Common myeloid progenitor, CD34-positive (primary cell): ENCODE measurements at regions not wholly inside any gene's neighbourhood (a gene's known extent, or its start where the extent isn't known, plus 50 kb on each side); places are given as distances from the start of the nearest gene placed in this dataset.

ENCODE experiments used
- CTCF ChIA-PET: fragments of 350-600 bp; sonication (Branson Sonifier 250); formaldehyde crosslinking; loops from one replicate; lab custom pipeline; 2021; ENCODE audit warnings: antibody characterized with exemption; lab: Charles Lee
- POLR2A ChIA-PET: fragments of 350-600 bp; sonication (Branson Sonifier 250); formaldehyde crosslinking; loops from one replicate; lab custom pipeline; 2021; ENCODE audit warnings: antibody characterized with exemption; lab: Charles Lee
- DNase-seq, 3 donors: peaks; one replicate each; pipeline versions ENCODE4 v3.0.0 to v3.0.0-alpha.2; 2013
- H3K27ac ChIP-seq, 2 experiments: 1 replicate in 1 of 2; 2 replicates in 1 of 2; pipeline ENCODE4 v1.7.0; 2013; ENCODE audit warnings: inconsistent platforms in 2 of 2, low read length in 2 of 2, mild to moderate bottlenecking in 2 of 2, low read depth in 1 of 2, moderate library complexity in 1 of 2; ENCODE audit not compliant: severe bottlenecking in 2 of 2, insufficient read depth in 1 of 2, poor library complexity in 1 of 2
- H3K27me3 ChIP-seq, 5 experiments: replicated peaks in 2 of 5; 1 replicate in 3 of 5; 2 replicates in 2 of 5; pipeline versions ENCODE4 v1.6.1 to v1.7.0; 2013; ENCODE audit warnings: low read length in 4 of 5, mild to moderate bottlenecking in 2 of 5, moderate library complexity in 2 of 5, inconsistent platforms in 1 of 5; ENCODE audit not compliant: insufficient read depth in 5 of 5, control insufficient read depth in 4 of 5
- H3K36me3 ChIP-seq, 4 experiments: 1 replicate in 2 of 4; 2 replicates in 2 of 4; pipeline versions ENCODE4 v1.6.1 to v1.7.0; 2013; ENCODE audit warnings: low read length in 3 of 4, control low read depth in 1 of 4, mild to moderate bottlenecking in 1 of 4; ENCODE audit not compliant: control insufficient read depth in 4 of 4, insufficient read depth in 4 of 4
- H3K4me1 ChIP-seq, 4 experiments: 1 replicate in 3 of 4; 2 replicates in 1 of 4; pipeline versions ENCODE4 v1.6.1 to v1.7.1; 2013; ENCODE audit warnings: low read length in 3 of 4, mild to moderate bottlenecking in 3 of 4, control low read depth in 1 of 4, inconsistent platforms in 1 of 4, moderate library complexity in 1 of 4; ENCODE audit not compliant: control insufficient read depth in 4 of 4, insufficient read depth in 4 of 4; ENCODE audit errors: control extremely low read depth in 1 of 4
- H3K4me3 ChIP-seq, 7 experiments: 1 replicate in 4 of 7; 2 replicates in 3 of 7; pipeline versions ENCODE4 v1.5.1 to v1.7.0; 2013; ENCODE audit warnings: mild to moderate bottlenecking in 7 of 7, low read length in 6 of 7, moderate library complexity in 6 of 7, inconsistent platforms in 2 of 7, low read depth in 2 of 7, control low read depth in 1 of 7; ENCODE audit not compliant: insufficient read depth in 4 of 7, control insufficient read depth in 1 of 7; ENCODE audit errors: extremely low read depth in 1 of 7
- H3K9me3 ChIP-seq, 5 experiments: 1 replicate in 4 of 5; 2 replicates in 1 of 5; pipeline versions ENCODE4 v1.6.1 to v1.7.1; 2013; ENCODE audit warnings: low read length in 4 of 5, mild to moderate bottlenecking in 2 of 5, inconsistent platforms in 1 of 5, low read depth in 1 of 5, moderate library complexity in 1 of 5; ENCODE audit not compliant: control insufficient read depth in 4 of 5, insufficient read depth in 2 of 5; ENCODE audit errors: control extremely low read depth in 1 of 5
- WGBS: methylation state at CpG from one replicate; pipeline ENCODE4 v1.1.5; 2013; ENCODE audit not compliant: insufficient coverage; 5-methylcytosine and 5-hydroxymethylcytosine counted together

GRCh38 chrX:124910611-124911010, 409.1 kb upstream of the TEX13C start:
- no peaks in the 10 kb centered on the region for H3K27me3 ChIP-seq
- WGBS = 83% methylated on average over 2 of the region's 4 CpGs
- CTCF ChIA-PET = no interaction called here
- H3K9me3 ChIP-seq = no peaks in the 10 kb centered on the region
- H3K27ac ChIP-seq = no peak overlapping the region
- POLR2A ChIA-PET = no interaction called here
- no peaks in the 10 kb centered on the region for H3K4me1 ChIP-seq
- no peak for DNase-seq
- H3K4me3 ChIP-seq = no peak overlapping the region
- H3K36me3 ChIP-seq = no peaks in the 10 kb centered on the region

- DNase-seq = no peak
- H3K36me3 ChIP-seq = no peaks in the 10 kb centered on the region
- H3K27me3 ChIP-seq = no peaks in the 10 kb centered on the region
- H3K4me1 ChIP-seq = no peaks in the 10 kb centered on the region
- H3K4me3 ChIP-seq = no peak overlapping the region
- no peaks in the 10 kb centered on the region for H3K9me3 ChIP-seq
- ChIA-PET CTCF (no interaction called here), POLR2A (no interaction called here)
- no peak overlapping the region for H3K27ac ChIP-seq
- 88% methylated on average over 1 of the region's 2 CpGs for WGBS
These were observed 402.7 kb upstream of the TEX13C start for GRCh38 chrX:124917011-124917410.

GRCh38 chrX:124925681-124926080, 394.0 kb upstream of the TEX13C start:
- 88% methylated on average over 1 of the region's 1 CpG for WGBS
- H3K27me3 ChIP-seq = no peaks in the 10 kb centered on the region
- POLR2A ChIA-PET = no interaction called here
- H3K36me3 ChIP-seq = no peaks in the 10 kb centered on the region
- H3K9me3 ChIP-seq = no peaks in the 10 kb centered on the region
- no peak overlapping the region for H3K27ac ChIP-seq
- DNase-seq = no peak
- CTCF ChIA-PET = no interaction called here
- H3K4me1 ChIP-seq = no peaks in the 10 kb centered on the region
- H3K4me3 ChIP-seq = no peak overlapping the region

- POLR2A ChIA-PET = no interaction called here
- CTCF ChIA-PET = no interaction called here
- 81% methylated on average over 3 of the region's 3 CpGs for WGBS
- no peaks in the 10 kb centered on the region for H3K4me1 ChIP-seq
- H3K27me3 ChIP-seq = no peaks in the 10 kb centered on the region
- no peaks in the 10 kb centered on the region for H3K9me3 ChIP-seq
- no peak overlapping the region for H3K4me3 ChIP-seq
- H3K27ac ChIP-seq = no peak overlapping the region
- no peaks in the 10 kb centered on the region for H3K36me3 ChIP-seq
- no peak for DNase-seq
These were observed 388.4 kb upstream of the TEX13C start for GRCh38 chrX:124931241-124931640.

GRCh38 chrX:124931958-124932357, 387.7 kb upstream of the TEX13C start:
- H3K4me1 ChIP-seq = no peaks in the 10 kb centered on the region
- WGBS = 28% methylated on average over 3 of the region's 3 CpGs
- CTCF ChIA-PET = no interaction called here
- no peak overlapping the region for H3K27ac ChIP-seq
- peak; percentile 27 to 63 (median 33) for DNase-seq
- POLR2A ChIA-PET = no interaction called here
- no peaks in the 10 kb centered on the region for H3K36me3 ChIP-seq
- no peaks in the 10 kb centered on the region for H3K9me3 ChIP-seq
- H3K27me3 ChIP-seq = no peaks in the 10 kb centered on the region
- no peak overlapping the region for H3K4me3 ChIP-seq

GRCh38 chrX:124938715-124939114, 381.0 kb upstream of the TEX13C start:
- H3K9me3 ChIP-seq = no peaks in the 10 kb centered on the region
- DNase-seq = no peak
- no peak overlapping the region for H3K4me3 ChIP-seq
- CTCF ChIA-PET = no interaction called here
- no peak overlapping the region for H3K27ac ChIP-seq
- POLR2A ChIA-PET = no interaction called here
- H3K27me3 ChIP-seq = no peaks in the 10 kb centered on the region
- no CpG with 5 or more reads among the region's 2 CpGs for WGBS
- no peaks in the 10 kb centered on the region for H3K4me1 ChIP-seq
- no peaks in the 10 kb centered on the region for H3K36me3 ChIP-seq

GRCh38 chrX:124940531-124940930, 379.1 kb upstream of the TEX13C start:
- POLR2A ChIA-PET = no interaction called here
- CTCF ChIA-PET = no interaction called here
- Histone ChIP-seq H3K27me3 (no peaks in the 10 kb centered on the region), H3K4me1 (no peaks in the 10 kb centered on the region), H3K36me3 (no peaks in the 10 kb centered on the region), H3K9me3 (no peaks in the 10 kb centered on the region), H3K4me3 (no peak overlapping the region), H3K27ac (no peak overlapping the region)
- WGBS = 74% methylated on average over 3 of the region's 3 CpGs
- DNase-seq = no peak
